ENCODE measurements at regions not wholly inside any gene's neighbourhood (a gene's known extent, or its start where the extent isn't known, plus 50 kb on each side); places are given as distances from the start of the nearest gene placed in this dataset.

DNA sequence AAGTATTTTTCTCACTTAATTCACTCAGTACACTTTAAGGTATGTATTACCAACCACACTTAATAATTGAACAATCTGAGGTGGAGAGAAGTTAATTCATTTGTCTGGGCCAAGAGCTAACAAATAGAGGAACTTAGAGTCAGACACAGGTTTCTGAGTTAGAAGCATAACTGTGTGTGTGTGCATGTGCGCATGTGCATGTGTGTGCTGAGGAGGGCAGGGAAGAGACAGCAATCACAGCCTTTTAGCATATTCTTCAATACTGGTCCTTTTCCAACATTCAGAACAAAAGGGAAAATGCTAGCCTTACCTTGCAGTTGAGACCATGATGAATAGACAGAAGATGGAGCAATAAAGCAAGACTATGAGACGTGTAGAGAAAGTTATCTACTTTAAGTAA lies 136.2 kb upstream of the ATP5MC3 start:
- Mint-ChIP-seq H3K27me3 (ENCODE audit: low read depth) (no peaks in the 10 kb centered on the region; the same call in 1 of the 2 replicates), H3K9me3 (0 out of 2 replicates have a peak, but pooled peaks cover 6% of the 10 kb centered on the region), H3K27ac (no peak overlapping the region), H3K4me3 (no peak overlapping the region), H3K36me3 (no peaks in the 10 kb centered on the region), H3K4me1 (no peaks in the 10 kb centered on the region)
- CTCF ChIA-PET, result no interaction called here
- no peak for TF ChIP-seq SMAD3 (CRISPR knock-in tag; IDR thresholded peaks at IDR 0.05; ENCODE audit: borderline replicate concordance)
- TF ChIP-seq, protein P1, sequence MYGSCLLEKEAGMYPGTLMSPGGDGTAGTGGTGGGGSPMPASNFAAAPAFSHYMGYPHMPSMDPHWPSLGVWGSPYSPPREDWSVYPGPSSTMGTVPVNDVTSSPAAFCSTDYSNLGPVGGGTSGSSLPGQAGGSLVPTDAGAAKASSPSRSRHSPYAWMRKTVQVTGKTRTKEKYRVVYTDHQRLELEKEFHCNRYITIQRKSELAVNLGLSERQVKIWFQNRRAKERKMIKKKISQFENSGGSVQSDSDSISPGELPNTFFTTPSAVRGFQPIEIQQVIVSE (CRISPR knock-in tag; IDR thresholded peaks at IDR 0.05; ENCODE audit: borderline replicate concordance), result no peak
- TF ChIP-seq ELF4 (CRISPR knock-in tag; IDR thresholded peaks at IDR 0.05; ENCODE audit: low read depth), result no peak
- no peak for TF ChIP-seq GABPB1 (CRISPR knock-in tag; IDR thresholded peaks at IDR 0.05)
- TF ChIP-seq, protein P2, sequence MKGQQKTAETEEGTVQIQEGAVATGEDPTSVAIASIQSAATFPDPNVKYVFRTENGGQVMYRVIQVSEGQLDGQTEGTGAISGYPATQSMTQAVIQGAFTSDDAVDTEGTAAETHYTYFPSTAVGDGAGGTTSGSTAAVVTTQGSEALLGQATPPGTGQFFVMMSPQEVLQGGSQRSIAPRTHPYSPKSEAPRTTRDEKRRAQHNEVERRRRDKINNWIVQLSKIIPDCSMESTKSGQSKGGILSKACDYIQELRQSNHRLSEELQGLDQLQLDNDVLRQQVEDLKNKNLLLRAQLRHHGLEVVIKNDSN (CRISPR knock-in tag; IDR thresholded peaks at IDR 0.05), result no peak
- no peak for TF ChIP-seq GTF2I (CRISPR knock-in tag; conservative IDR thresholded peaks at IDR 0.05)
- no peak for TF ChIP-seq JAZF1 (CRISPR knock-in tag; IDR thresholded peaks at IDR 0.05)
- no peak for TF ChIP-seq RELA (CRISPR knock-in tag; IDR thresholded peaks at IDR 0.05; ENCODE audit: borderline replicate concordance)
- TF ChIP-seq ZNF219 (CRISPR knock-in tag; IDR thresholded peaks at IDR 0.05; ENCODE audit: borderline replicate concordance), result no peak
- TF ChIP-seq, protein P3, sequence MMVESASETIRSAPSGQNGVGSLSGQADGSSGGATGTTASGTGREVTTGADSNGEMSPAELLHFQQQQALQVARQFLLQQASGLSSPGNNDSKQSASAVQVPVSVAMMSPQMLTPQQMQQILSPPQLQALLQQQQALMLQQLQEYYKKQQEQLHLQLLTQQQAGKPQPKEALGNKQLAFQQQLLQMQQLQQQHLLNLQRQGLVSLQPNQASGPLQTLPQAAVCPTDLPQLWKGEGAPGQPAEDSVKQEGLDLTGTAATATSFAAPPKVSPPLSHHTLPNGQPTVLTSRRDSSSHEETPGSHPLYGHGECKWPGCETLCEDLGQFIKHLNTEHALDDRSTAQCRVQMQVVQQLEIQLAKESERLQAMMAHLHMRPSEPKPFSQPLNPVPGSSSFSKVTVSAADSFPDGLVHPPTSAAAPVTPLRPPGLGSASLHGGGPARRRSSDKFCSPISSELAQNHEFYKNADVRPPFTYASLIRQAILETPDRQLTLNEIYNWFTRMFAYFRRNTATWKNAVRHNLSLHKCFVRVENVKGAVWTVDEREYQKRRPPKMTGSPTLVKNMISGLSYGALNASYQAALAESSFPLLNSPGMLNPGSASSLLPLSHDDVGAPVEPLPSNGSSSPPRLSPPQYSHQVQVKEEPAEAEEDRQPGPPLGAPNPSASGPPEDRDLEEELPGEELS (CRISPR knock-in tag; IDR thresholded peaks at IDR 0.05), result no peak
- TF ChIP-seq ZNF263 (CRISPR knock-in tag; IDR thresholded peaks at IDR 0.05; ENCODE audit: low read depth), result no peak
- TF ChIP-seq NR2C2 (CRISPR knock-in tag; IDR thresholded peaks at IDR 0.05), result no peak
- no peak for TF ChIP-seq ATF3 (CRISPR knock-in tag; conservative IDR thresholded peaks at IDR 0.05)
- TF ChIP-seq, protein P4, sequence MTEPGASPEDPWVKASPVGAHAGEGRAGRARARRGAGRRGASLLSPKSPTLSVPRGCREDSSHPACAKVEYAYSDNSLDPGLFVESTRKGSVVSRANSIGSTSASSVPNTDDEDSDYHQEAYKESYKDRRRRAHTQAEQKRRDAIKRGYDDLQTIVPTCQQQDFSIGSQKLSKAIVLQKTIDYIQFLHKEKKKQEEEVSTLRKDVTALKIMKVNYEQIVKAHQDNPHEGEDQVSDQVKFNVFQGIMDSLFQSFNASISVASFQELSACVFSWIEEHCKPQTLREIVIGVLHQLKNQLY (CRISPR knock-in tag; IDR thresholded peaks at IDR 0.05), result no peak
- ATAC-seq, result no peak
- DNase-seq (ENCODE audit: low spot score), result no peak
- POLR2A ChIA-PET, result no interaction called here

- Mint-ChIP-seq H3K36me3 (no peaks in the 10 kb centered on the region), H3K4me3 (no peak overlapping the region), H3K27me3 (ENCODE audit: low read depth) (peaks cover 31% of the 10 kb centered on the region), H3K4me1 (peaks cover 17% of the 10 kb centered on the region), H3K27ac (no peak overlapping the region), H3K9me3 (no peaks in the 10 kb centered on the region)
- ATAC-seq, result no peak
- TF ChIP-seq ESRRA (CRISPR knock-in tag; IDR thresholded peaks at IDR 0.05; ENCODE audit: borderline replicate concordance) (no peak), NR1H2 (CRISPR knock-in tag; IDR thresholded peaks at IDR 0.05) (no peak)
- POLR2A ChIA-PET, result no interaction called here
- CTCF ChIA-PET, result no interaction called here
- DNase-seq (ENCODE audit: low spot score), result no peak
These were observed 130.6 kb upstream of the ATP5MC3 start for GRCh38 chr2:175312137-175312536.

DNA sequence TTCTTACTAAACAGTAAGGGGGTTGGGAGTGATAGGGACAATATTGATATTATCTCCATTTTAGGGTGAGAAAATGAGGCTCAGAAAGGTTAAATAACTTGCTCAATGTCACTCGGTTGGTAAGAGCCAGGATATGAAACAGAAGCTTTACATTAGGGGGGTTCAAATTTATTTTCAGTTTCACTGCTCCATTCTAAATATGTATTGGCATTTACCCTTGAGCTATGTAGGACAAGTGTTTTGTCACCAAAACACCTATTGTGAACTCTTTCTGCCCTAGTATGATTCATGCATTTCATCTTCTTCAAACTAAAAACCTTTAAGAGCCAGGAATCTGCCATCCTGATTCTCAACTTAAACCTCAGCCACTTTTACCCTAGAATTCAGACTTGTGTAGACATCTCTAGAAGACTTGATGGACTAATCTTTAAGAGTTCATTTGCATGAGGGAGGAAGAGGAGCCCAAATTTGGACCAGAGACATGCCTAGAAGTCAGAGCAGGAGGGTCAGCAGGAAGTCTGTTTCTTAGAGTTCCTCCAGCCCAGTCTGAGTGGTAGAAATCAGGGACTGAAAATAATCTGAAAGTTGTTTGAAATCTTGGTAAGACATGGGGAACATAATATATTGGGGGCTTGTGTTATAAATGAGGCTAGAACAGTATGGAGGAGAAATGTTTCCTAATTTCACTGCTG lies 129.4 kb upstream of the ATP5MC3 start:
- POLR2A ChIA-PET, result no interaction called here
- no peak for ATAC-seq
- TF ChIP-seq, protein P5, sequence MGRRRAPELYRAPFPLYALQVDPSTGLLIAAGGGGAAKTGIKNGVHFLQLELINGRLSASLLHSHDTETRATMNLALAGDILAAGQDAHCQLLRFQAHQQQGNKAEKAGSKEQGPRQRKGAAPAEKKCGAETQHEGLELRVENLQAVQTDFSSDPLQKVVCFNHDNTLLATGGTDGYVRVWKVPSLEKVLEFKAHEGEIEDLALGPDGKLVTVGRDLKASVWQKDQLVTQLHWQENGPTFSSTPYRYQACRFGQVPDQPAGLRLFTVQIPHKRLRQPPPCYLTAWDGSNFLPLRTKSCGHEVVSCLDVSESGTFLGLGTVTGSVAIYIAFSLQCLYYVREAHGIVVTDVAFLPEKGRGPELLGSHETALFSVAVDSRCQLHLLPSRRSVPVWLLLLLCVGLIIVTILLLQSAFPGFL (CRISPR knock-in tag; IDR thresholded peaks at IDR 0.05; ENCODE audit: borderline replicate concordance), result no peak
- TF ChIP-seq AR (CRISPR knock-in tag; IDR thresholded peaks at IDR 0.05) (no peak), JAZF1 (CRISPR knock-in tag; IDR thresholded peaks at IDR 0.05) (no peak)
- TF ChIP-seq, protein P6, sequence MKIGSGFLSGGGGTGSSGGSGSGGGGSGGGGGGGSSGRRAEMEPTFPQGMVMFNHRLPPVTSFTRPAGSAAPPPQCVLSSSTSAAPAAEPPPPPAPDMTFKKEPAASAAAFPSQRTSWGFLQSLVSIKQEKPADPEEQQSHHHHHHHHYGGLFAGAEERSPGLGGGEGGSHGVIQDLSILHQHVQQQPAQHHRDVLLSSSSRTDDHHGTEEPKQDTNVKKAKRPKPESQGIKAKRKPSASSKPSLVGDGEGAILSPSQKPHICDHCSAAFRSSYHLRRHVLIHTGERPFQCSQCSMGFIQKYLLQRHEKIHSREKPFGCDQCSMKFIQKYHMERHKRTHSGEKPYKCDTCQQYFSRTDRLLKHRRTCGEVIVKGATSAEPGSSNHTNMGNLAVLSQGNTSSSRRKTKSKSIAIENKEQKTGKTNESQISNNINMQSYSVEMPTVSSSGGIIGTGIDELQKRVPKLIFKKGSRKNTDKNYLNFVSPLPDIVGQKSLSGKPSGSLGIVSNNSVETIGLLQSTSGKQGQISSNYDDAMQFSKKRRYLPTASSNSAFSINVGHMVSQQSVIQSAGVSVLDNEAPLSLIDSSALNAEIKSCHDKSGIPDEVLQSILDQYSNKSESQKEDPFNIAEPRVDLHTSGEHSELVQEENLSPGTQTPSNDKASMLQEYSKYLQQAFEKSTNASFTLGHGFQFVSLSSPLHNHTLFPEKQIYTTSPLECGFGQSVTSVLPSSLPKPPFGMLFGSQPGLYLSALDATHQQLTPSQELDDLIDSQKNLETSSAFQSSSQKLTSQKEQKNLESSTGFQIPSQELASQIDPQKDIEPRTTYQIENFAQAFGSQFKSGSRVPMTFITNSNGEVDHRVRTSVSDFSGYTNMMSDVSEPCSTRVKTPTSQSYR (CRISPR knock-in tag; IDR thresholded peaks at IDR 0.05), result no peak

More for the DNA sequence above, 129.4 kb upstream of the ATP5MC3 start:
- CTCF ChIA-PET, result interaction anchor here (0.6 to 1.8 kb wide), 6 partner anchors 18 to 1124 kb away, joined by 3 to 7 read pairs (median 4); no protein-coding TSS in a partner anchor
- peaks cover 17% of the 10 kb centered on the region for H3K4me1 Mint-ChIP-seq
- H3K9me3 Mint-ChIP-seq, result no peaks in the 10 kb centered on the region
- no peak overlapping the region for H3K27ac Mint-ChIP-seq
- H3K27me3 Mint-ChIP-seq (ENCODE audit: low read depth), result peaks cover 35% of the 10 kb centered on the region
- no peak for DNase-seq (ENCODE audit: low spot score)
- H3K4me3 Mint-ChIP-seq, result no peak overlapping the region
- H3K36me3 Mint-ChIP-seq, result no peaks in the 10 kb centered on the region
